NCI-H1417 treated with DMSO at 0.1 percent for 48 hours (cell line): ENCODE measurements at regions not wholly inside any gene's neighbourhood (a gene's known extent, or its start where the extent isn't known, plus 50 kb on each side); places are given as distances from the start of the nearest gene placed in this dataset.
"Not testable (repeated sequence)": the region's sequence is repeated elsewhere in the genome, so short reads cannot be mapped to it uniquely, and the experiment has no call there.

ENCODE experiments used
- DNase-seq: peaks from one replicate; lab custom pipeline; 2025; lab: John Stamatoyannopoulos, UW

- DNase-seq: no peak
Measured at GRCh38 chr3:181330821-181331563, 341.5 kb upstream of the DNAJC19 start.

- DNase-seq: no peak
Measured at GRCh38 chr3:181330257-181330656, 340.7 kb upstream of the DNAJC19 start.

- DNase-seq: peak; percentile 80
Measured at GRCh38 chr3:181329024-181329423, 339.5 kb upstream of the DNAJC19 start.

- peak; percentile 64 for DNase-seq
Measured at GRCh38 chr3:181328346-181328745, 338.8 kb upstream of the DNAJC19 start.

GRCh38 chr3:181327349-181327748 is 337.8 kb upstream of the DNAJC19 start:
- DNase-seq: no peak

- peak; percentile 42 for DNase-seq
Measured at GRCh38 chr3:181326637-181327223, 337.2 kb upstream of the DNAJC19 start.

GRCh38 chr3:181324516-181324915 is 335.0 kb upstream of the DNAJC19 start:
- not testable (repeated sequence) for DNase-seq

- no peak for DNase-seq
Measured at GRCh38 chr3:181318321-181318720, 328.8 kb upstream of the DNAJC19 start.

GRCh38 chr3:181317508-181317907 is 328.0 kb upstream of the DNAJC19 start:
- peak; percentile 35 for DNase-seq

- no peak for DNase-seq
Measured at GRCh38 chr3:181316482-181316881, 326.9 kb upstream of the DNAJC19 start.

- peak; percentile 82 for DNase-seq
Measured at GRCh38 chr3:181313335-181313734, 323.8 kb upstream of the DNAJC19 start.

GRCh38 chr3:181311186-181311585 is 321.6 kb upstream of the DNAJC19 start:
- DNase-seq: peak; percentile 84

- peak; percentile 75 for DNase-seq
Measured at GRCh38 chr3:181302960-181303359, 313.4 kb upstream of the DNAJC19 start.

- DNase-seq: no peak
Measured at GRCh38 chr3:181300033-181300432, 310.5 kb upstream of the DNAJC19 start.

- no peak for DNase-seq
Measured at GRCh38 chr3:181298421-181298820, 308.9 kb upstream of the DNAJC19 start.

GRCh38 chr3:181292984-181293383 is 303.4 kb upstream of the DNAJC19 start:
- no peak for DNase-seq

- DNase-seq: no peak
Measured at GRCh38 chr3:181290941-181291340, 301.4 kb upstream of the DNAJC19 start.

- no peak for DNase-seq
Measured at GRCh38 chr3:181289306-181289705, 299.8 kb upstream of the DNAJC19 start.

GRCh38 chr3:181288145-181288544 is 298.6 kb upstream of the DNAJC19 start:
- no peak for DNase-seq

GRCh38 chr3:181279239-181279565 is 289.7 kb upstream of the DNAJC19 start:
- DNase-seq: peak; percentile 76

GRCh38 chr3:181278468-181279238 is 289.1 kb upstream of the DNAJC19 start:
- DNase-seq: peak; percentile 61

GRCh38 chr3:181276358-181276896 is 286.9 kb upstream of the DNAJC19 start:
- no peak for DNase-seq

- DNase-seq: no peak
Measured at GRCh38 chr3:181274025-181274424, 284.5 kb upstream of the DNAJC19 start.
